AG08396 (cell line): ENCODE measurements at regions not wholly inside any gene's neighbourhood (a gene's known extent, or its start where the extent isn't known, plus 50 kb on each side); places are given as distances from the start of the nearest gene placed in this dataset.
"Not testable (repeated sequence)": the region's sequence is repeated elsewhere in the genome, so short reads cannot be mapped to it uniquely, and the experiment has no call there.

Experiments used
- DNase-seq: peaks from one replicate; pipeline ENCODE4 v3.0.0; 2012; ENCODE audit warnings: low spot score, mixed read lengths

DNA sequence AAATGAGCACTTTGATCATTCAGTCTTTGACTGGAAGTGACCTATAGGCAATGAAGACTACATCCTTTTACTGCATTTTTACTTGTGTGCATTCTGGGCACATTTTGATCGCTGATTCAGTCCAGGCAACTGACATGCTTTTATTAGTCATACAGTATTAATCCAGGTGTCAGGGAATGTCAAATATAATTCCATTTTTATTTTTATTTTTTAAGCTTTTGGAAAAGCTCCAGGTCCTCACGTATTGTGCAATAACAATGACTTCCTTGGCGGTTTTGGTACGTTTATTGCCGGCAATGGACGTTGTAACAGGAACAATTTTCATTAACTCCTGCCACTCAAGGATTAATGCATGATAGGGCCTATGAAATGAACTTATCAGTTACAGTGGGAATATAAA, 302.6 kb upstream of the PTBP2 start:
- no peak for DNase-seq

DNA sequence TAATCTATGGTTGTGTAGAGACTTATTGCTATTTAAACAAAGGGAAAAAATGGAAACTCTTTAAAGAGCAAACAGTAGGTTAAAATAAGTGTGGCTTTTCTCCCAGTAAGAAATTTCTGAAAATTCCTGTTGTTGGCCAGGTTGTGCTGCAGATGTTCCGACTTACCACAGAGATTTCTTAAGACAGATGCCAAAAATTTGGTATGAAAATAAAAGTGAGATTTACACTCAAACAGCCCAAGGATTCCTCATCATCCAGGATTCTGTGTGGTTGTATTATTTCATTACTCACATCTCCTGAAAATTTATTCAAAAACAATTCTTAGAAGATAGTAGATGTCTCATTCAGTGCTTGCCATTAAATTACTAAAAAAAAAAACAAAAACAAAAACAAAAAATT, 296.7 kb upstream of the PTBP2 start:
- DNase-seq = no peak

DNA sequence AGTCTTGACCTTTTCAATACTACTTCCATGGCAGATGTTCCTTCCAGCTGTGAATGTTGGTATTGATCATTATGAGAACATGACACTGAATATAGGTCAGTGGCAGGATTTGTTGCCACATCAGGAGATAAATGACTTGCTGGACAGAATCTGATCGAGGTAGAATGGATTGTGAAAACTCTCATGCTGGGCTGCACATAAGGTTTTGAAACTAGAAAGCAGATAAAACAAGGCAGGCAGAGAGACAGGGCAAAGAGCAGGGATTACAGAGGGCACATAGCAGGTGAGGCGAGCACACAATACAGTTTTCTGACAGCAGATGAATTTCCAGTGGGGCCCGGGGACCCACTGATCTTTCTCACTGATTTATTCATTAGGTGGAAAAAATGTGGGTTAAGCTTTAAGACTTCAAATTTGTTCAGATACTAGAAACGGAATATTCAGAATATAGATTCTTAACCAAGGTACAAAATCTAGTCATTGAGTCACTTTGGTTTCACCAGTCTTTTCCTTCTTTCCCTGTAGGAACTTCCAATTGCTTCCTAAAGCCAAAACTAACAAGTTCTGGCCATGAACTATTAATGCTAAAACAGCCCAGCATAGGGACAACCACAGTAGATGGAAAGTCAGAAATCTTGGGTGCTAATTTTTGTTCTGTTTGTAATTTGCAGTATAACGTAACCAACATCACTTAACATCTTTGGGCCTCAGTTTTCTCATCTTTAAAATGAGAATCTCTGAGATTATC, 296.0 kb upstream of the PTBP2 start:
- no peak for DNase-seq

DNA sequence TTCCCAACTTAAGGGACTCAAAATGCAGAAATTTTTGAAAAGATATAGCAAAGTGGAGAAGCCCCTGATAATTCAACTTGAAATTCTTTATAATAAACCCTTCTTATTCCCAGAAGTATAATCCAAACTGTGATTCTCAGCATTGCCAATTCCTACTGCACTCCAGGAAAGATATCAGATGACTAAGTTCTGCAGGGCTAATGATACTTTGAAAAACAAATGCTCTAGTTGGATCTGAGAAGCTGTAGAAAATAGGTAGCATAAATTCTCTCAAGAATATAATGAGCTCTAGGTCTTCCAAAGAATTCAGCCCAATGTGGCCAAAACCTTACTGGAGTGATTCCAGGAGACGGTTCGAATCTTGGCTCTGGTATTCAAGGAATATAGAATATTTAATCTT, 294.0 kb upstream of the PTBP2 start:
- no peak for DNase-seq

DNA sequence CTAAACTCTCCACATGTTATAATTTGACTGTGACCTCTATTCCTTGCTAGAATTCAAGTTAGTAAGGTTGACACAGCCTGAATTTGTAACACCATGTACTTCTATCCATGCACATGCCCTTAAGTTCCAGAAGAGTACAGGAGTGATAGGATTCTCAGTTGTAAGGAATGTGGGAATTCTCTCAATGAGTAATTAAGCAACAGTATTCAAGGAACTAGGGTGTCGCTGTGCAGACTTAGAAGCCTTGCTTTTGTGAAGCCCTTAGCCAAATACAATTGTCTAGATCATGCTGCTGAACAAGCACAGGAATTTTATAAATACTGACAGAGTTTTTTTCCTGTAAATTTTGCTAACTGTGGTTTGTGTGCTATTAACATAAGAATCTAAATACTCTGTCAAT, 276.3 kb upstream of the PTBP2 start:
- no peak for DNase-seq

DNA sequence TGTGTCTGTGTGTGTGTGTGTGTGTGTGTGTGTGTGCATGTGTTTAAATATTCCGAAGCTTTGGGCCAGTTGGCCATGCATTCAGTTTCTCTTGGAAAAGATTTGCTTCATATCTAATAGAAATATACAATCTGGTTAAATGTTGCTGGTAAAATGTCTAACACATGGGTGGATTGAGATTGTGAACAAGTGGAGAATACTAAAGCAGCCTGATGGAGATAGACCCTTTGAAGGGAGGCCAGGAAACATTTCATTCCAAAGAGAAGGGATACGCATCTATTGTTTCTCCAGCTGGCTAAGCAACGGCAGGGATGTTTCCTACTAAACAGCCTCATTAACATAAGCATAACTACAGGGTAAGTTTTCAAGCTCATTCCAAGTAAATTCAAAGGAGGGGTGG, 257.5 kb upstream of the PTBP2 start:
- DNase-seq = no peak

DNA sequence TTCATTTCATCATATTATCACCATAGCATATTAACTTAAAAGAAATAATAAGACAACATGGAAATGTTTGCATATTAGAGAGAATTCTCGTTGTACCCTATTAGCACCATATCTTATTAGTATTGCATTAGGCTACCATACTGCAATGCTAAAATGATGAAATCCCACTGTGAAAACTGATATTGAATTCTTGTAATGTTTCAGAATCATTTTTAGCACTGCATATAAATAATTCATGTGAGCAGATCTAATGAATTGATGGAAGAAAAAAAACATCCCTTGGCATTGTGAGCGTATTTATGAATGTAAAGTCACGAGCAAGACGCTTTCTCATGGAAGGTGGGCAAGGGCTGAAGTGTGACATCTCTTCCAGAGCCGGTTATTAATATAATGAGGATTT, 257.1 kb upstream of the PTBP2 start:
- no peak for DNase-seq

DNA sequence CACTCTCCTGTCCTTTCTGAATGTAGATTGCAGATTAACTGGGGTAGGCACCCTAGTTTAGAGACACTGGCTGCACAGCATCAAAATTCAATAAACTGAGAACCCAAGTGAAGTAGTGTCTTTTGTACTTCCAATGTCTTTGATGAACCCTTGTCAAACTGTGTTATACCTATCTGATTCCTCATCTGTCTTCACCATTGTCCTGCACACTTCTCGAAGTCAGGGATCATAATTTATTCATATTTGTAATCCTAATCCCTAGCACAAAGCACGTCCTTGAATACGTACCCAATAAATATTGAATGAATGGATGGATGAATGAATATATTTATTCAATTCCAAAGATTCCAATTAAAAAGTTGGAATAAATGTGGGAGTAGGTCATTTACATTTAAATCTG, 256.6 kb upstream of the PTBP2 start:
- DNase-seq = no peak

DNA sequence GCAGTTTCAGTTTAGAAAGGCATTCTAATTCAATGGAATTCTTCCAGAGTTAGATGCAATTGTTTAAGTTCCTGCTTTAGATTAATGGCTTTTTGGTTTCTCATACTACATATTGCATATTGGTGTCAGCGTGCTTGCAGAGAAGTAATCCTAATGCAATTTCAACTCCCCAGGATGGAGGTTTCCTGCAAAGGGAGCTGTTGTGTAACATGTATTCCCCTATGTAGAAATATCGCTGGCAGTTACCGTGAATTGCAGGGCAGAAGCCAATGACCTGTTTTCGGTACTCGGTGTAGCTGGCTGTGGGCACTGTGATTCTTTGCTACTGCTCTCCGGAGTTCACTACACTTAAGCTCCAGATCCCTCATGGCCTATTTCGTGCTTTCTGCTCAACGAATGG, 256.1 kb upstream of the PTBP2 start:
- no peak for DNase-seq

DNA sequence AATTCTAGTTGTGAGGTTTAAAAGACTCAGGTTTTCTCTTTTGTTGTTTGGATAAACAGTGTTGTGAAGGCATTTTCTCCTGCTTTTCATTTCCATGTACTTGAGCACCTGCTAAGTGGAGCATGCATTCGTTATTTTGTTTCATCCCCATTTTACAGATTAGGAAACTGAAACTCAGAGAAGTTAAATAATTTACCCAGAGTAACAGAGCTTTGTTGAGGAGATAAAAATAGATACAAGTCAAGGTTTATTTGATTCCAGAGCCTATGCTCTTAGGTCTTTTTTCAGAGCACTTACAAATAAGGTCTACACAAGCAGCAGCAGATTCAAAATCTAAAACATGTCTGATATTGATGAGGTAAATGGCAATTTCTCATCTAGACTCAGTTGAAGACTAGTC, 254.7 kb upstream of the PTBP2 start:
- DNase-seq = no peak

DNA sequence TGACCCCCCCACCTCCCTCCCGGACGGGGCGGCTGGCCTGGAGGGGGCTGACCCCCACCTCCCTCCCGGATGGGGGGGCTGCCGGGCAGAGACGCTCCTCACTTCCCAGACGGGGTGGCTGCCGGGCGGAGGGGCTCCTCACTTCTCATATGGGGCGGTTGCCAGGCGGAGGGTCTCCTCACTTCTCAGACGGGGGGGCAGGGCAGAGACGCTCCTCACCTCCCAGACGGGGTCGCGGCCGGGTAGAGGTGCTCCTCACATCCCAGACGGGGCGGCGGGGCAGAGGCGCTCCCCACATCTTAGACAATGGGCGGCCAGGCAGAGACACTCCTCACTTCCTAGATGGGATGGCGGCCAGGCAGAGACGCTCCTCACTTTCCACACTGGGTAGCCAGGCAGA, 251.9 kb upstream of the PTBP2 start:
- not testable (repeated sequence) for DNase-seq

DNA sequence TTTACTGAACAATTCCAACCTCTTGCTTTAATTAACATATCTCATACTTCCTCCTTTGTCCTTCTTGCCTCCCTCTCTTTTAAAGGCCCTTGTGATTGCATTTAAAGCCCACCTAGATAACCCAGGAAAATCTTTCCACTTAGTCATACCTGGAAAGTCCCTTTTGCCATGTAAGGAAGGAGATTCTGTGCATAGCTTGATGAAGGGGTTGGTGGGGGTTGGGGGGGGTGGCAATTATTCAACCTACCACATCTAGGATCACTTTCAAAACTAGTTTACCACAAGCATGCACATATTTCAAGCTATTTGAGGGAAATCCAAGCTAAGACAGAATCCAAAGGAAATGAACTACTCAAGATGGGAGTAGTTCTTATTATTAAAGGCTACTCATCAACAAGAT, 249.1 kb upstream of the PTBP2 start:
- DNase-seq = no peak

DNA sequence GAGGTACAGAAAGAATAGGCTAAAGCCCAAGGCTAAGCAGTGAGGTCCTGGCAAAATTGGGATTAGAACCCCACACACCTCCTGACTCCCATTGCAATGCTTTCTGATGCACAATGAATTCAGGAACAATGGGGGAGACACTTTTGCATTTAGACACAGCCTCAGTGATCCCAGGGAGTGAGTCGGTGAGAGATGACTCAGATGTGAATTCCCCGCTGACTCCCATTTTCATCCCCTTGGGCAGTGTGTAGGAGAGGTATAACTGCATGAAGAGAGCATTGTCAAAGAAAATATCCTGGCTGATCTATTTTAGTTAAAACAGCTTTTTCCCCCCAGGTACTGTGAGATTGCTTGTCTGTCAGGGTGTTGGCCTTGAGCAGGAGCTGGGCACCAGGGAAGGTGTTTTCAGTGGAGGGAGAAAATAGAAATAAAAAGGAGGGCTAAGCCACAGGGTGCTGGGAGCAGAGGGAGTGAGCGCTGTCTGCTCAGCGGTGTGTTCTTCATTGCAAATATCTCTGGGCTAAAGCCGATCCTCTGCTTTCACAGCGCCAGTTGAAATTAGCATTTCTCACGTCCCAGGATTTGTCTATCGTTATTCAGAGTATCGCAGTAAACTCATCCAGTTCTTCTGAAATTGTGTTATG, 247.7 kb upstream of the PTBP2 start:
- DNase-seq = peak; percentile 23

DNA sequence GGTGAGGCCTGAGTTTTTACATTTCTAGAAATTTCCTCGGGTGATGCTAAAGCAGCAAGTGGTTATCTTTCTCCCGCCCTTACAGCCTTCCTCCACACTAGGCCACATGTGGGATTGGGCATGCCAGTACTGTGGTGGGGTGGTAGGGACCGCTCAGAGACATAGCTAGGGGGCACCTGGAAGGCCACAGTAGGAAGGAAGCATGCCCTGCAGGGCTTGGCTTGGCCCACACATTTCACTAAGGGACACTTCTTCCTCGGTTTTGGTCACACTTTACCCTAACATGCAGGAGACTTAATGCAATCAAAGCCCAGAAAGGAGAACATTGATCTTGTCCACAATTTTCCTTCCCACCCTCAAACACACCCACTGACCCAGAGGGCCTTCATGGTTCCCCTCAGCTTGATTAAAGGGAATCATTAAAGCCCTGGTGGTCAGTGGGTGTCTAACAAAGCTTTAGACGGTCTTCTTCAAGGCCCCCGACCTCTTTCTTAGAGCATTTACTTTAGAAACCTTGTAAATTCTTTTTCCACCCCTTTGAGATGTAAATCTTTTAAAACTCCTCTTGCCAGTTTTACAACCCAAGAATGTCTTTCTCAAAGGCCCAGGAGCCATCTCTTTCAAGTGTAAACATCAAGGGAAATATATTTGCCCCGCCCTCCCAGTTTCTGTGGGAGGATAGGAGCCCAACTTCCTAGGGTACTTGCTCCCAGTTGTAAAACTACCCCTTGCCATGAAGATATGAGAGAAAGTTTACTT, 246.4 kb upstream of the PTBP2 start:
- DNase-seq = no peak

DNA sequence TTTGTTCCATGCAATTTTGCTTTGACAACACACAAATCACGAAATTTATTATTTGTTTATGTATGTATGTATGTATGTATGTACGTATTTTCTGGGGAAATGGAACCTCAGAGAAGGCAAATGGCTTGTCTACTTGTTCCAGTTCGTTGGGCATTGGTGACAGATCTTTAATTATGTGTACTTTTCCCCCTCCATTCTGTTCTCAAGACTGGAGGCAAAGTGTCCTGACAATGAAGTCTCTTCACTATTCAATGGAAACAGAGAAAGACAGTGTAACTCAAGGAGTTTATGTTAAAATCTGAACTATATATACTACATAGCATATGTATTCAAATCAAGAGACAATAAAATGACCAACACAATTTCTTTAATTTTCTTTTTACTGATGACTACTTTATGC, 245.7 kb upstream of the PTBP2 start:
- no peak for DNase-seq

DNA sequence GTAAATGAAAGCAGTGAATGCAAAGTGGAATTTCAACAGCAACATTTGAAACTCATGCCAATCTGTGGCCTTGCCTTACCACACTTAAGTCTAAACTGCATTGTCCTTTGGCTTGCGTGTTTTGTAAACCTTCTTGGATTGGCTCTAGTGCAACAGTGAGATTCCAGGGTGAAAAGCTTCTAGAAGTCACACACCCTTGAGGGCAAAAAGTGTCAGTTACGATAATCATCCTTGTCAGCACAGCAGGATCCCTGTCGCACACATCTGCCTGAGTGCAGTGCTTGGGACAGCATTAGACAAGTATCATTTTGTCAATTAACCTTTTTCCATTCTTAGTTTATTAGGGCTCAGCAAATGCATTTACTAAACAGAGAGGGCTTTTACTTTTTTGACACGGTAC, 243.4 kb upstream of the PTBP2 start:
- no peak for DNase-seq

DNA sequence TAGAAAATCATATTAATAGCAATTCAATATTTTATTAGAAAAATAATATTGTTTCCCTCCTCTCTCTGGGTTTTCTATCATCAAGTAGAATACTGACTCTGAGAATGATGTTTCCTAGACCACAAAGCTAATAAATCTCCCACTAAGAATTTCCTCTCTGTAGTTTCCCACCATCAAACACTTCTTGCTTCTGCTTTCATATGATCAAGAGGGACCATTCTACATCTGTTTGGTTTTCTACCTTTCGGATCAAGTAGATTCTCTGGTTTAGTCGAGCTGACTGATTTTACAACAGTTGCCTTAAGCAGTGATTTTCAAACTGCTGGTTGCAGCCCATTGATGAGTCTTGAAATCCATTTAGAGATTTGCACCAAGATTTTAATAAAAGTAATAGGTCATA, 240.2 kb upstream of the PTBP2 start:
- no peak for DNase-seq

DNA sequence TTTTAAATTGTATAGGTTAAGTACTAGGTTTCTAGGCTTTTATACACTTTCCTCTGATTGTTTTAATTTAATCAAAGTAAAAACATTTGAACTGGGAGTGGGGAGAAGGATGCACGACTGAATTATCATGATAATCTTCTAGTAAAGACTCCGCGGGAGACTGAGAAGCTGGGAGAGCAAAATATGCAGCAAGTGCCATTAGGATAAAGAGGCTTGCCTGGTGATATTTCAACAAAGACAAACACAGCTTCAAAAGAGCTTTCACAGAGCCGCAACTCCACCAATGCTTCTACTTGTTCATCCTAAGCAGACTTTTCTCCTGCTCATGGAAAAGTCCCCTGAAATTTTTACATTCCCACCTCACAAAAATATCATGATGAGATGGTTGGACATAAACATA, 239.0 kb upstream of the PTBP2 start:
- DNase-seq = no peak

DNA sequence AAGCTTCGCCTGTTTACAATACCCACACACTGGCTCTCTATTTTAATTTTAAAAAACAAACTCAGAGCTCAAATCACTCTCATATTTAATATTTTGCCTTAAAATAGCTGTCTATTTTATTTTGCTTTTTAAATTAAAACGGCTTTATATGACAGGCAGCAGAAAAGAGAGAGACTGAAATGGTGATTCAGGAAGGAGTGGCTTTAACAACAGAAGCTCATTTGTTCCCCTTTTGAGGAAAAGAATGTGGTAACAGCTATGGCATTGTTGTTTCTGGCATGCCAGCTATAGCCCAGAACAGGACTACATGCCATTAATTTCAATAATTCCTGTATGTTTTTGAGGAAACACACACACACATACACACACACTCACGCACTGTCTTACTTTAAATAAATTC, 234.2 kb upstream of the PTBP2 start:
- DNase-seq = no peak

DNA sequence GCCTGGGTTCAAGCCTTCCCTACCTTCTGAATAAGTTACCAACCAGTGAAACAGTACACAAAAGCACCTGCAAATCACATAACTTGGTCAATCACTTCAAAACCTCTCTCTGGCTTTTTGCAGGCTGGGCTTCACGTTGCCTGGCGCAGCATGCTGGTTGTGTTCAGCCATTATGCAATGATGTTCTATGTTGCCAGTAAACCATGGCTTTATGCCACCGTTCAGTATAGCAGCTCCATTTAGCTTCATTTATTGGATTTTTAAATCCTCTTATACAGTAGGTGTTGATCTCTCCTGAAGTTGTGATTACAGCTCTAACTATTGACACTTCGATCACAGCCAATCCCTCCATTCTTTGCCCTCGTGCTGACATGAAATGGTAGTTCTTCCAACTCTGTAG, 233.6 kb upstream of the PTBP2 start:
- DNase-seq = no peak

DNA sequence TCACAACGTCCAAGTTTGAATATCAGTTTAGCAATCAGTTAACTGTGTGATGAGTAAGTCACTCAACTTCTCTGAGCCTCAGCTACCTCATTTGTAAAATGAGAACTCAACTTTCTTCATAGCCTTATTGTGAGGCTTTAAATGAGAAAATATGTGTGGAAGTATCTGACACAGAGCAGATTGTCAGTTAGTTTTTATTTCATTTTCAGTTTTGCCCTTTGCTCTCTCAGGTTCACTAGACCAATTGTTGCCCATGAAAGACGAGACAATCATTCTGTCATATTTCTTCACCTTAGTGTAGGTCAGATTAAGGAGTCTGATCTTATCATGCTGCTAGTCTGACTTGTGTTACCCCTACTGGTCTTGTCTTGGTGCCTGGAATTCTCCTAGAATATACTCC, 232.8 kb upstream of the PTBP2 start:
- DNase-seq = no peak

DNA sequence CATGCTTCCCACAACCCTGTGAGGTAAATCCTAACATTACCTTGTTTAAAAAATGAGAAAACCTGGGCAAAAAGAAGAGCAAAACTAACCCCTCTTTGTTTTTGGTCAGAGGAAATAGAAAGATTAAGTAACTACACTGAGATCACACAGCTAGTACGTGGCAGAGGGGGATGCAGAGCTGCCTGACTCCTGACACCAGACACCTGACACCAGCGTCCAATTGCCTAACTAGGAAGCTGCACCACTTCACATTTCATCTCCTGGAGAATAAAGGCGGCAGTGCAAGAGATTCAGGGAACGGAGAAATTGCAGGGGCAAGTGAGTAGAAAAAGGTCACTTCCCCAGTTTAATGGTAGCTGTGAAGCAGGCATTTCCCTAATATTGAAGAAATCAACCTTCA, 229.3 kb upstream of the PTBP2 start:
- no peak for DNase-seq

DNA sequence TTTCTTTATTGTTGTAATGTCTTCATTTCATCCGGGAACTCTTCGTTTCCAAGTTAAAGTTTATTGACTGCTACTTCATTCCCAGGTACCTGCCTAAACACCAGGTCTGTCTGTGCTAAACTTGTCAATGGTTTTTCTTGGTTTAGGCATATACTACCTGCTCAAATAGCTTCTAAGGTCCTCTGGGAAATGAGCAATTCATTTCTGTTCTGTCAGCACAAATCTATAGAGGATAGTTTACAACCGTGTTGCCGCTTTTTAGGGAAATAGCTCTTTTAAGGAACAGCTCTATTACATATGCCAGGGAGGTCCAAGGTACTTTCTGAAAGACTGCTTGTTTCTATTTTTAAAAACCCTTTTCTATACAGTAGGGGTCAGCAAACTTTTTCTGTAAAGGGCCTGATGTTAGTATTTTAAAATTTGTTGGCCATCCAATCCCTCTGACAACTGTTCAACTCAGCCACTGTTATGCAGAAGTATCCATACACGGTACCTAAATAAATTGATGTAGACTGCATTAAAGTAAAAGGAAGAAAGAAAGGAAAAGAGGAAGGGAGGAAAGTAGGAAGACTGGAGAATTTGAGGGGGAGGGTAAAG, 222.7 kb upstream of the PTBP2 start:
- DNase-seq = no peak
